A549 (cell line): ENCODE measurements at regions not wholly inside any gene's neighbourhood (a gene's known extent, or its start where the extent isn't known, plus 50 kb on each side); places are given as distances from the start of the nearest gene placed in this dataset.

Experiments used
- ATAC-seq, 2 experiments: fragments of 200-7000 bp in 1 of 2; fragments of >200 bp in 1 of 2; cut with Nextera tagmentation in 1 of 2; cut with Tn5 transposase in 1 of 2; 3 replicates each; pipeline versions ENCODE4 v1.8.0 to v1.9.1; 2018 to 2020; ENCODE audit warnings: mild to moderate bottlenecking in 1 of 2, moderate library complexity in 1 of 2
- CTCF ChIA-PET: fragments of 300-600 bp; sonication (Branson Sonifier 250); formaldehyde crosslinking; extraction: SDS; loops from one replicate; lab custom pipeline; 2021; ENCODE audit warnings: antibody characterized with exemption, inconsistent platforms; lab: Yijun Ruan, JAX
- POLR2A ChIA-PET: fragments of 350-600 bp; formaldehyde crosslinking; extraction: SDS; loops from one replicate; lab custom pipeline; 2021; ENCODE audit warnings: antibody characterized with exemption, inconsistent platforms; lab: Yijun Ruan, JAX
- DNase-seq, 2 experiments: peaks; one replicate each; pipeline versions ENCODE4 v3.0.0 to v3.0.0-alpha.2; 2011 to 2016; ENCODE audit warnings: low read depth in 1 of 2, low spot score in 1 of 2
- FAIRE-seq: peaks from 2 replicates; lab custom pipeline; 2011; peaks lifted over from hg19 to GRCh38; lab: Jason Lieb, UNC
- H3K27ac ChIP-seq, 2 experiments: fragments of >200 bp; sonication (Bioruptor Twin); formaldehyde crosslinking; 3 replicates each; pipeline ENCODE4 v1.5.1; 2016 to 2017
- H3K4me1 ChIP-seq: fragments of >200 bp; sonication (Bioruptor Twin); formaldehyde crosslinking; 3 replicates; pipeline ENCODE4 v1.6.1; 2016
- H3K4me2 ChIP-seq: fragments of >200 bp; sonication (Bioruptor Twin); formaldehyde crosslinking; 3 replicates; pipeline ENCODE4 v1.6.1; 2016
- H3K4me3 ChIP-seq: fragments of >200 bp; sonication (Bioruptor Twin); formaldehyde crosslinking; 3 replicates; pipeline ENCODE4 v1.5.1; 2016
- H3K9me3 ChIP-seq: fragments of >200 bp; sonication (Bioruptor Twin); formaldehyde crosslinking; 3 replicates; pipeline ENCODE4 v1.6.1; 2016
- ATOH8 ChIP-seq: fragments of 250-450 bp; sonication (Bioruptor Pico); IDR thresholded peaks from 2 replicates; pipeline ENCODE4 v1.5.0; 2020; ENCODE audit warnings: low read depth, mild to moderate bottlenecking, moderate library complexity
- BCL3 ChIP-seq: fragments of >200 bp; sonication (Bioruptor Twin); formaldehyde crosslinking; IDR thresholded peaks from 3 replicates; pipeline ENCODE4 v1.6.1; 2016
- BHLHE40 ChIP-seq: IDR thresholded peaks from 2 replicates; pipeline ENCODE4 v1.6.1; 2012; ENCODE audit warnings: low read depth, low read length, inconsistent platforms
- CBX8 ChIP-seq: fragments of 200-600 bp; sonication (generic); IDR thresholded peaks from 2 replicates; pipeline ENCODE4 v1.6.1; 2016
- CTCF ChIP-seq: fragments of >200 bp; sonication (Bioruptor Twin); formaldehyde crosslinking; IDR thresholded peaks from 3 replicates; pipeline ENCODE4 v1.5.1; 2016
- E2F6 ChIP-seq: IDR thresholded peaks from 2 replicates; pipeline ENCODE4 v1.6.1; 2012; ENCODE audit warnings: low read depth, borderline replicate concordance
- EHMT2 ChIP-seq: fragments of 200-600 bp; sonication (generic); IDR thresholded peaks from 2 replicates; pipeline ENCODE4 v1.6.1; 2016; ENCODE audit warnings: antibody characterized with exemption, low read depth, mild to moderate bottlenecking, moderate library complexity
- ESRRA ChIP-seq: fragments of 150-350 bp; IDR thresholded peaks from 2 replicates; pipeline ENCODE4 v1.6.1; 2014; ENCODE audit warnings: mild to moderate bottlenecking, low read length, borderline replicate concordance
- GATA3 ChIP-seq: IDR thresholded peaks from 2 replicates; pipeline ENCODE4 v1.6.1; 2012; ENCODE audit warnings: borderline replicate concordance
- HDAC2 ChIP-seq: fragments of 200-600 bp; sonication (generic); IDR thresholded peaks from 2 replicates; pipeline ENCODE4 v1.6.1; 2016
- HMGXB4 ChIP-seq: fragments of 250-450 bp; sonication (Bioruptor Pico); IDR thresholded peaks from 2 replicates; pipeline ENCODE4 v1.5.0; 2021; ENCODE audit warnings: mild to moderate bottlenecking, moderate library complexity, borderline replicate concordance
- HOXA7 ChIP-seq: fragments of 250-450 bp; sonication (Bioruptor Pico); IDR thresholded peaks from 2 replicates; pipeline ENCODE4 v1.5.0; 2020; ENCODE audit warnings: mild to moderate bottlenecking, moderate library complexity
- JUN ChIP-seq, 2 experiments: fragments of >200 bp; sonication (Bioruptor Twin); formaldehyde crosslinking; IDR thresholded peaks; 2 replicates in 1 of 2; 3 replicates in 1 of 2; pipeline ENCODE4 v1.6.1; 2016 to 2017
- KDM1A ChIP-seq: fragments of 200-600 bp; sonication (generic); IDR thresholded peaks from 2 replicates; pipeline ENCODE4 v1.6.1; 2016; ENCODE audit warnings: low read depth, mild to moderate bottlenecking
- MAFK ChIP-seq: fragments of 450-650 bp; IDR thresholded peaks from 2 replicates; pipeline ENCODE4 v1.6.1; 2014; ENCODE audit not compliant: partially characterized antibody
- MYC ChIP-seq: IDR thresholded peaks from 2 replicates; pipeline ENCODE4 v1.6.1; 2012; ENCODE audit warnings: mild to moderate bottlenecking, inconsistent platforms, low read length, improper control_type of control experiment, borderline replicate concordance
- NFE2L2 ChIP-seq: fragments of 150-350 bp; conservative IDR thresholded peaks from 2 replicates; pipeline ENCODE4 v1.6.1; 2014; ENCODE audit warnings: low read length
- PHF8 ChIP-seq: fragments of 200-600 bp; sonication (generic); IDR thresholded peaks from 2 replicates; pipeline ENCODE4 v1.6.1; 2016; ENCODE audit warnings: low read depth, mild to moderate bottlenecking, antibody characterized with exemption, moderate library complexity, borderline replicate concordance
- POLR2AphosphoS2 ChIP-seq: conservative IDR thresholded peaks from 2 replicates; pipeline ENCODE4 v1.6.1; 2012; ENCODE audit warnings: low read length, improper control_type of control experiment, inconsistent platforms
- RAD21 ChIP-seq, 2 experiments: fragments of >200 bp in 1 of 2; sonication (Bioruptor Twin) in 1 of 2; formaldehyde crosslinking in 1 of 2; IDR thresholded peaks in 1 of 2; conservative IDR thresholded peaks in 1 of 2; 2 replicates in 1 of 2; 3 replicates in 1 of 2; pipeline ENCODE4 v1.6.1; 2012 to 2018; ENCODE audit warnings: inconsistent platforms in 1 of 2
- RCOR1 ChIP-seq: fragments of 150-350 bp; IDR thresholded peaks from 2 replicates; pipeline ENCODE4 v1.6.1; 2014; ENCODE audit warnings: antibody characterized with exemption, low read length, low read depth
- SREBF2 ChIP-seq: fragments of 450-650 bp; IDR thresholded peaks from 2 replicates; pipeline ENCODE4 v1.6.1; 2014; ENCODE audit warnings: mild to moderate bottlenecking, moderate library complexity
- TFCP2L1 ChIP-seq: fragments of 250-450 bp; sonication (Bioruptor Pico); IDR thresholded peaks from 2 replicates; pipeline ENCODE4 v1.5.0; 2021; ENCODE audit warnings: mild to moderate bottlenecking
- ZC3H11A ChIP-seq: fragments of 450-650 bp; IDR thresholded peaks from 2 replicates; pipeline ENCODE4 v1.6.1; 2014; ENCODE audit warnings: antibody characterized with exemption, mild to moderate bottlenecking
- WGBS: methylation state at CpG from one replicate; pipeline ENCODE4 v1.1.6; 2017; ENCODE audit errors: missing lambda C conversion rate; 5-methylcytosine and 5-hydroxymethylcytosine counted together

- FAIRE-seq = no peak
- WGBS = 32% methylated on average over 5 of the region's 5 CpGs
- peak; percentile 72 to 83 for ATAC-seq
- TF ChIP-seq HOXA7 = no peak
- TF ChIP-seq BCL3 = no peak
- no peak for TF ChIP-seq HMGXB4 (CRISPR knock-in tag)
- TF ChIP-seq CTCF = no peak
- TF ChIP-seq POLR2AphosphoS2 = no peak
- no peak for TF ChIP-seq JUN (IDR thresholded peaks at IDR 0.05)
- no peak for TF ChIP-seq MAFK
- no peak for TF ChIP-seq ESRRA
- TF ChIP-seq SREBF2 = no peak
- no peak for TF ChIP-seq CBX8
- no peak for TF ChIP-seq NFE2L2
- TF ChIP-seq RAD21 (conservative IDR thresholded peaks at IDR 0.05 in 1 of 2, IDR thresholded peaks at IDR 0.05 in 1 of 2) = no peak
- TF ChIP-seq EHMT2 = no peak
- TF ChIP-seq BHLHE40 = no peak
- TF ChIP-seq TFCP2L1 = no peak
- TF ChIP-seq KDM1A = no peak
- no peak for TF ChIP-seq MYC
- no peak for TF ChIP-seq ATOH8 (CRISPR knock-in tag)
- TF ChIP-seq ZC3H11A = no peak
- TF ChIP-seq E2F6 = no peak
- Histone ChIP-seq H3K4me3 (no peak overlapping the region), H3K9me3 (no peaks in the 10 kb centered on the region), H3K4me2 (no peak overlapping the region), H3K27ac (no peak overlapping the region), H3K4me1 (no peaks in the 10 kb centered on the region)
- ChIA-PET CTCF (interaction anchor here (0.8 to 2.0 kb wide), 6 partner anchors 9 to 29 kb away, joined by 3 to 6 read pairs (median 4); no protein-coding TSS in a partner anchor), POLR2A (no interaction called here)
- DNase-seq = peak in 1 of 2 experiments; percentile 29
These were observed 204.9 kb downstream of the CSNK2A3 start for GRCh38 chr11:11148104-11148509.

- Histone ChIP-seq H3K27ac (no peak overlapping the region), H3K4me3 (no peak overlapping the region), H3K4me1 (no peaks in the 10 kb centered on the region), H3K9me3 (no peaks in the 10 kb centered on the region), H3K4me2 (no peak overlapping the region)
- ChIA-PET CTCF (interaction anchor here (1.6 to 2.0 kb wide), 3 partner anchors 10 to 31 kb away, joined by 3 to 6 read pairs (median 5); no protein-coding TSS in a partner anchor), POLR2A (no interaction called here)
- DNase-seq (no peak), FAIRE-seq (no peak), ATAC-seq (no peak)
- 34% methylated on average over 5 of the region's 5 CpGs for WGBS
- no peak for TF ChIP-seq PHF8
- no peak for TF ChIP-seq GATA3
- no peak for TF ChIP-seq HOXA7
- no peak for TF ChIP-seq HDAC2
- TF ChIP-seq NFE2L2 = no peak
- no peak for TF ChIP-seq RCOR1
- no peak for TF ChIP-seq MAFK
These were observed 206.2 kb downstream of the CSNK2A3 start for GRCh38 chr11:11146830-11147229.
